ENCODE measurements at regions not wholly inside any gene's neighbourhood (a gene's known extent, or its start where the extent isn't known, plus 50 kb on each side); places are given as distances from the start of the nearest gene placed in this dataset.

- no peak overlapping the region for H3K4me3 ChIP-seq (replicated peaks; ENCODE audit: insufficient read depth, low read length)
- no peak overlapping the region for H3K27ac ChIP-seq (replicated peaks)
- peaks cover 13% of the 10 kb centered on the region for H3K27me3 ChIP-seq (ENCODE audit: insufficient read depth, poor library complexity, severe bottlenecking)
- TF ChIP-seq CTCF (IDR thresholded peaks at IDR 0.05; ENCODE audit: insufficient read depth, low read length): peak; percentile 21
- TF ChIP-seq GABPA (IDR thresholded peaks at IDR 0.05; ENCODE audit: low read depth): no peak
- TF ChIP-seq SPI1 (IDR thresholded peaks at IDR 0.05; ENCODE audit: borderline replicate concordance, low read depth): no peak
- no peak for TF ChIP-seq REST (IDR thresholded peaks at IDR 0.05; ENCODE audit: insufficient replicate concordance, low read depth)
- TF ChIP-seq POLR2AphosphoS5 (IDR thresholded peaks at IDR 0.05; ENCODE audit: low read depth): no peak
- DNase-seq (ENCODE audit: low read depth in 1 of 2, low spot score in 1 of 2): peak in 1 of 2 experiments; percentile 20
Measured at GRCh38 chr2:175251425-175252041, 70.0 kb upstream of the ATP5MC3 start.

GRCh38 chr2:175247159-175247558 is 65.6 kb upstream of the ATP5MC3 start:
- peaks cover 22% of the 10 kb centered on the region for H3K27me3 ChIP-seq (ENCODE audit: insufficient read depth, poor library complexity, severe bottlenecking)
- DNase-seq (ENCODE audit: low read depth in 1 of 2, low spot score in 1 of 2): no peak
- no peak overlapping the region for H3K27ac ChIP-seq (replicated peaks)
- no peak overlapping the region for H3K4me3 ChIP-seq (replicated peaks; ENCODE audit: insufficient read depth, low read length)
- TF ChIP-seq GABPA (IDR thresholded peaks at IDR 0.05; ENCODE audit: low read depth) (no peak), SPI1 (IDR thresholded peaks at IDR 0.05; ENCODE audit: borderline replicate concordance, low read depth) (no peak), CTCF (IDR thresholded peaks at IDR 0.05; ENCODE audit: insufficient read depth, low read length) (no peak), REST (IDR thresholded peaks at IDR 0.05; ENCODE audit: insufficient replicate concordance, low read depth) (no peak), POLR2AphosphoS5 (IDR thresholded peaks at IDR 0.05; ENCODE audit: low read depth) (no peak)

- peaks cover 22% of the 10 kb centered on the region for H3K27me3 ChIP-seq (ENCODE audit: insufficient read depth, poor library complexity, severe bottlenecking)
Measured at GRCh38 chr2:175244697-175245096, 63.2 kb upstream of the ATP5MC3 start.

More at GRCh38 chr2:175244697-175245096, 63.2 kb upstream of the ATP5MC3 start:
- H3K4me3 ChIP-seq (replicated peaks; ENCODE audit: insufficient read depth, low read length): no peak overlapping the region
- no peak overlapping the region for H3K27ac ChIP-seq (replicated peaks)
- TF ChIP-seq GABPA (IDR thresholded peaks at IDR 0.05; ENCODE audit: low read depth) (no peak), REST (IDR thresholded peaks at IDR 0.05; ENCODE audit: insufficient replicate concordance, low read depth) (no peak), POLR2AphosphoS5 (IDR thresholded peaks at IDR 0.05; ENCODE audit: low read depth) (no peak), SPI1 (IDR thresholded peaks at IDR 0.05; ENCODE audit: borderline replicate concordance, low read depth) (no peak), CTCF (IDR thresholded peaks at IDR 0.05; ENCODE audit: insufficient read depth, low read length) (no peak)
- no peak for DNase-seq (ENCODE audit: low read depth in 1 of 2, low spot score in 1 of 2)

All from HL-60 (cell line).